HCT116 (cell line): ENCODE measurements at regions not wholly inside any gene's neighbourhood (a gene's known extent, or its start where the extent isn't known, plus 50 kb on each side); places are given as distances from the start of the nearest gene placed in this dataset.

Experiments
- ATAC-seq: fragments of 200-7000 bp; cut with Tn5 transposase; 2 replicates; pipeline ENCODE4 v1.9.1; 2020; ENCODE audit warnings: mild to moderate bottlenecking, moderate library complexity
- BruUV-seq: library from RNA; stranded (reverse); fragments of 400-500 nt; replicated peaks from 2 replicates; lab custom pipeline; 2021; lab: Mats Ljungman, UMichigan
- CTCF ChIA-PET: fragments of 300-600 bp; sonication (Branson Sonifier 250); formaldehyde crosslinking; loops from one replicate; lab custom pipeline; 2021; ENCODE audit warnings: antibody characterized with exemption; lab: Charles Lee
- POLR2A ChIA-PET: fragments of 300-600, 350-600 bp; sonication (Branson Sonifier 250); formaldehyde crosslinking; loops from one replicate; lab custom pipeline; 2021; ENCODE audit warnings: antibody characterized with exemption; lab: Charles Lee
- RAD21 ChIA-PET, 2 experiments: fragments of 300-600 bp; sonication (Branson Sonifier 250); formaldehyde crosslinking; loops; one replicate each; lab custom pipeline; 2023; ENCODE audit warnings: low total read pairs in 2 of 2; ENCODE audit not compliant: uncharacterized antibody in 2 of 2, unreplicated experiment in 2 of 2, low non-redundant PET in 1 of 2; lab: Charles Lee
- DNase-seq: peaks from one replicate; pipeline ENCODE4 v3.0.0-alpha.2; 2010; ENCODE audit warnings: low read depth, low spot score
- H2AFZ ChIP-seq: fragments of 200-600 bp; shearing (Covaris generic), sonication (generic); 2 replicates; pipeline ENCODE4 v1.6.1; 2017; ENCODE audit warnings: low read depth, mixed run types, mixed read lengths, antibody characterized with exemption, low read length; ENCODE audit not compliant: poor library complexity, severe bottlenecking
- H3K27ac ChIP-seq: 2 replicates; pipeline ENCODE4 v1.5.1; 2012; ENCODE audit warnings: low read depth, low read length
- H3K27me3 ChIP-seq: fragments of 200-600 bp; sonication (generic); 2 replicates; pipeline ENCODE4 v1.6.1; 2016; ENCODE audit warnings: mixed run types, low read length, mixed read lengths; ENCODE audit not compliant: insufficient read depth
- H3K36me3 ChIP-seq, 2 experiments: fragments of 200-500 bp in 1 of 2; fragments of 200-600 bp in 1 of 2; sonication (Bioruptor generic) in 1 of 2; sonication (generic) in 1 of 2; 2 replicates each; pipeline versions ENCODE4 v1.5.1 to v1.6.1; 2014 to 2016; ENCODE audit warnings: low read length in 2 of 2, inconsistent platforms in 1 of 2, mixed read lengths in 1 of 2, mixed run types in 1 of 2; ENCODE audit not compliant: insufficient read depth in 2 of 2, control insufficient read depth in 1 of 2
- H3K4me1 ChIP-seq, 2 experiments: fragments of 200-600 bp in 1 of 2; sonication (generic) in 1 of 2; 2 replicates each; pipeline versions ENCODE4 v1.5.1 to v1.6.1; 2012 to 2017; ENCODE audit warnings: low read length in 2 of 2, inconsistent platforms in 1 of 2, mild to moderate bottlenecking in 1 of 2, mixed read lengths in 1 of 2, mixed run types in 1 of 2, moderate library complexity in 1 of 2; ENCODE audit not compliant: insufficient read depth in 2 of 2, control insufficient read depth in 1 of 2
- H3K4me2 ChIP-seq: fragments of 200-600 bp; sonication (generic); 2 replicates; pipeline ENCODE4 v1.6.1; 2017; ENCODE audit warnings: mixed run types, low read length, mixed read lengths
- H3K4me3 ChIP-seq, 2 experiments: fragments of 200-600 bp in 1 of 2; sonication (generic) in 1 of 2; replicated peaks in 1 of 2; 2 replicates each; pipeline ENCODE4 v1.5.1; 2011 to 2016; ENCODE audit warnings: low read length in 2 of 2, control low read depth in 1 of 2, low read depth in 1 of 2, mild to moderate bottlenecking in 1 of 2, mixed read lengths in 1 of 2, mixed run types in 1 of 2
- H3K79me2 ChIP-seq: fragments of 200-600 bp; sonication (generic); 2 replicates; pipeline ENCODE4 v1.6.1; 2017; ENCODE audit warnings: mild to moderate bottlenecking, mixed run types, low read length, moderate library complexity, mixed read lengths; ENCODE audit not compliant: insufficient read depth
- H3K9ac ChIP-seq: fragments of 200-600 bp; sonication (generic); 2 replicates; pipeline ENCODE4 v1.6.1; 2016; ENCODE audit warnings: low read length, mixed read lengths
- H3K9me2 ChIP-seq: fragments of 200-600 bp; sonication (generic), shearing (Covaris generic); 2 replicates; pipeline ENCODE4 v1.6.1; 2017; ENCODE audit warnings: mixed run types, mild to moderate bottlenecking, moderate library complexity; ENCODE audit not compliant: insufficient read depth
- H3K9me3 ChIP-seq, 2 experiments: fragments of 200-500 bp in 1 of 2; fragments of 200-600 bp in 1 of 2; sonication (Bioruptor generic) in 1 of 2; sonication (generic) in 1 of 2; 2 replicates each; pipeline ENCODE4 v1.6.1; 2014 to 2017; ENCODE audit warnings: low read length in 2 of 2, mixed read lengths in 2 of 2, inconsistent platforms in 1 of 2, low read depth in 1 of 2, mild to moderate bottlenecking in 1 of 2, mixed run types in 1 of 2, moderate library complexity in 1 of 2; ENCODE audit not compliant: control insufficient read depth in 1 of 2, insufficient read depth in 1 of 2
- H4K20me1 ChIP-seq: fragments of 200-600 bp; sonication (generic), shearing (Covaris generic); 2 replicates; pipeline ENCODE4 v1.6.1; 2017; ENCODE audit warnings: mixed run types, mild to moderate bottlenecking, moderate library complexity; ENCODE audit not compliant: insufficient read depth
- CBX3 ChIP-seq: IDR thresholded peaks from 2 replicates; pipeline ENCODE4 v1.6.1; 2012; ENCODE audit warnings: low read depth
- EZH2 ChIP-seq: fragments of 200-600 bp; sonication (generic); IDR thresholded peaks from 2 replicates; pipeline ENCODE4 v1.6.1; 2017; ENCODE audit warnings: antibody characterized with exemption, mixed run types
- JUND ChIP-seq: IDR thresholded peaks from 2 replicates; pipeline ENCODE4 v1.6.1; 2012
- POLR2A ChIP-seq: IDR thresholded peaks from 2 replicates; pipeline ENCODE4 v1.7.0; 2011; ENCODE audit warnings: borderline replicate concordance; ENCODE audit not compliant: insufficient read depth, insufficient read length; ENCODE audit errors: extremely low read depth
- RAD21 ChIP-seq: IDR thresholded peaks from 2 replicates; pipeline ENCODE4 v1.6.1; 2012; ENCODE audit warnings: low read depth, mild to moderate bottlenecking
- REST ChIP-seq: IDR thresholded peaks from 2 replicates; pipeline ENCODE4 v1.6.1; 2012; ENCODE audit warnings: low read depth
- SP1 ChIP-seq: IDR thresholded peaks from 2 replicates; pipeline ENCODE4 v1.6.1; 2012; ENCODE audit warnings: low read depth
- SRF ChIP-seq: IDR thresholded peaks from 2 replicates; pipeline ENCODE4 v1.6.1; 2012; ENCODE audit warnings: low read depth
- ZFX ChIP-seq: fragments of 450-650 bp; IDR thresholded peaks from 2 replicates; pipeline ENCODE4 v1.6.1; 2017
- intact Hi-C: fragments of 100-400 bp; cut with micrococcal nuclease; formaldehyde crosslinking; loops from 2 replicates; pipeline ENCODE4 v1.10.0; 2022

DNA sequence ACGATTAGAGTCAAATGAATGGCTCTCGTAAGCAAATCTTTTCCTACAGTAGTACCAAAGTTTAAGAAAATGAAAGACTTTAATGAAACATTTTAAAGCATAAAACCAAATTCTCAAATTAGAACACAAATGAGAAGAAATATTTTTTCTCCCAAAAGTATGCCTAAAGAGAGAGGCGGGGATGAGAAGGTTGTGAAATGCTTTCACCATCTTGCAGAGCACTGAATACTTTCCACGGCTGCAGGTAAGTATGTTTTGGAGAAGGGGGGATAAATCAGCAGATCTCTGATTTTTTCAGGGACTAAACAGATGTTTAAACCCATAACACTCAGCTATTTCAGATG, 277.1 kb downstream of the ADGB start:
- H3K27me3 ChIP-seq: no peaks in the 10 kb centered on the region
- TF ChIP-seq REST: no peak
- no peak for TF ChIP-seq SP1
- TF ChIP-seq SRF: no peak
- no peak for TF ChIP-seq JUND
- TF ChIP-seq POLR2A: no peak
- no peak for TF ChIP-seq ZFX
- no peak for TF ChIP-seq EZH2
- TF ChIP-seq CBX3: no peak
- TF ChIP-seq RAD21: no peak
- no peaks in the 10 kb centered on the region for H3K79me2 ChIP-seq
- RAD21 ChIA-PET: no interaction called here
- H3K9ac ChIP-seq: no peak overlapping the region
- intact Hi-C loops: no loop called here
- CTCF ChIA-PET: interaction anchor here (1.0 kb wide), 1 partner anchor 91 kb away, joined by 3 read pairs; no protein-coding TSS in a partner anchor
- ATAC-seq (no peak), DNase-seq (no peak)
- no peaks in the 10 kb centered on the region for H3K4me1 ChIP-seq
- H3K9me2 ChIP-seq: no peaks in the 10 kb centered on the region
- no TSS peak for BruUV-seq
- H3K27ac ChIP-seq: no peak overlapping the region
- no peak overlapping the region for H3K4me3 ChIP-seq
- no peak overlapping the region for H3K4me2 ChIP-seq
- H2AFZ ChIP-seq: peak overlapping the region; percentile 51
- H3K36me3 ChIP-seq: no peaks in the 10 kb centered on the region
- no peaks in the 10 kb centered on the region for H3K9me3 ChIP-seq
- POLR2A ChIA-PET: no interaction called here
- H4K20me1 ChIP-seq: no peaks in the 10 kb centered on the region
